ENCODE measurements at regions not wholly inside any gene's neighbourhood (a gene's known extent, or its start where the extent isn't known, plus 50 kb on each side); places are given as distances from the start of the nearest gene placed in this dataset.
"Not testable (repeated sequence)": the region's sequence is repeated elsewhere in the genome, so short reads cannot be mapped to it uniquely, and the experiment has no call there.

DNA sequence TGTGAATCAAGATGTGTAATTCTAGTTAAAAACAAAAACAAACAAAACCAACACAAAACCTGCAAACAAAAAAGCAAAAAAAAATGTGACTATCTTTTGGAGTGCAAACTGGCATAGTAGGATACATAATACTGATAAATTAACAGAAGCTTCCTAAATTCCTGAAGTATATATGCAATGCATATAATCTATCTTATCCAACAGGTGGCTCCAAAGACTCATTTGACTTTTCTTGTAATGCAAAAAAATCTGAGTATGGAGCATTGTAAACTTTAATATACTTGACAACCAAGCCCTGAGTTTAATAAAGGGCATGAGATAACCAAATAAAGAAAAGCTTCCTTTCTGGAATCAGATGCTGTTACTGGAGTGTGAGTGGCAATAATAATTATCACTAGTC, 1003.6 kb downstream of the FSCB start (continued):
- TF ChIP-seq, protein P1, sequence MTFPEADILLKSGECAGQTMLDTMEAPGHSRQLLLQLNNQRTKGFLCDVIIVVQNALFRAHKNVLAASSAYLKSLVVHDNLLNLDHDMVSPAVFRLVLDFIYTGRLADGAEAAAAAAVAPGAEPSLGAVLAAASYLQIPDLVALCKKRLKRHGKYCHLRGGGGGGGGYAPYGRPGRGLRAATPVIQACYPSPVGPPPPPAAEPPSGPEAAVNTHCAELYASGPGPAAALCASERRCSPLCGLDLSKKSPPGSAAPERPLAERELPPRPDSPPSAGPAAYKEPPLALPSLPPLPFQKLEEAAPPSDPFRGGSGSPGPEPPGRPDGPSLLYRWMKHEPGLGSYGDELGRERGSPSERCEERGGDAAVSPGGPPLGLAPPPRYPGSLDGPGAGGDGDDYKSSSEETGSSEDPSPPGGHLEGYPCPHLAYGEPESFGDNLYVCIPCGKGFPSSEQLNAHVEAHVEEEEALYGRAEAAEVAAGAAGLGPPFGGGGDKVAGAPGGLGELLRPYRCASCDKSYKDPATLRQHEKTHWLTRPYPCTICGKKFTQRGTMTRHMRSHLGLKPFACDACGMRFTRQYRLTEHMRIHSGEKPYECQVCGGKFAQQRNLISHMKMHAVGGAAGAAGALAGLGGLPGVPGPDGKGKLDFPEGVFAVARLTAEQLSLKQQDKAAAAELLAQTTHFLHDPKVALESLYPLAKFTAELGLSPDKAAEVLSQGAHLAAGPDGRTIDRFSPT (tag by site-specific recombination; IDR thresholded peaks at IDR 0.05): no peak
- no peak for TF ChIP-seq SETDB1 (IDR thresholded peaks at IDR 0.05; ENCODE audit: insufficient read length, low read length)
- TF ChIP-seq ZNF121 (tag by site-specific recombination; IDR thresholded peaks at IDR 0.05): no peak
- no peak for TF ChIP-seq ZNF146 (tag by site-specific recombination; IDR thresholded peaks at IDR 0.05)
- TF ChIP-seq ZBTB48 (tag by site-specific recombination; IDR thresholded peaks at IDR 0.05): no peak
- no peak for TF ChIP-seq ZNF292 (tag by site-specific recombination; IDR thresholded peaks at IDR 0.05; ENCODE audit: borderline replicate concordance, low read depth)
- no peak for TF ChIP-seq KLF10 (tag by site-specific recombination; IDR thresholded peaks at IDR 0.05)
- no peak for TF ChIP-seq ZNF112 (tag by site-specific recombination; IDR thresholded peaks at IDR 0.05)
- no peak for TF ChIP-seq TCF7L2 (IDR thresholded peaks at IDR 0.05; ENCODE audit: borderline replicate concordance, low read depth, low read length)
- TF ChIP-seq, protein P2, sequence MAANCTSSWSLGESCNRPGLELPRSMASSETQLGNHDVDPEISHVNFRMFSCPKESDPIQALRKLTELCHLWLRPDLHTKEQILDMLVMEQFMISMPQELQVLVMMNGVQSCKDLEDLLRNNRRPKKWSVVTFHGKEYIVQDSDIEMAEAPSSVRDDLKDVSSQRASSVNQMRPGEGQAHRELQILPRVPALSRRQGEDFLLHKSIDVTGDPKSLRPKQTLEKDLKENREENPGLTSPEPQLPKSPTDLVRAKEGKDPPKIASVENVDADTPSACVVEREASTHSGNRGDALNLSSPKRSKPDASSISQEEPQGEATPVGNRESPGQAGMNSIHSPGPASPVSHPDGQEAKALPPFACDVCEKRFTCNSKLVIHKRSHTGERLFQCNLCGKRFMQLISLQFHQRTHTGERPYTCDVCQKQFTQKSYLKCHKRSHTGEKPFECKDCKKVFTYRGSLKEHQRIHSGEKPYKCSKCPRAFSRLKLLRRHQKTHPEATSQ (tag by site-specific recombination; IDR thresholded peaks at IDR 0.05): no peak
- TF ChIP-seq ZNF350 (tag by site-specific recombination; IDR thresholded peaks at IDR 0.05): no peak
- TF ChIP-seq SP2 (tag by site-specific recombination; IDR thresholded peaks at IDR 0.05): no peak
- no peak for TF ChIP-seq ZNF777 (tag by site-specific recombination; IDR thresholded peaks at IDR 0.05; ENCODE audit: borderline replicate concordance)
- TF ChIP-seq ZNF174 (tag by site-specific recombination; IDR thresholded peaks at IDR 0.05): no peak

DNA sequence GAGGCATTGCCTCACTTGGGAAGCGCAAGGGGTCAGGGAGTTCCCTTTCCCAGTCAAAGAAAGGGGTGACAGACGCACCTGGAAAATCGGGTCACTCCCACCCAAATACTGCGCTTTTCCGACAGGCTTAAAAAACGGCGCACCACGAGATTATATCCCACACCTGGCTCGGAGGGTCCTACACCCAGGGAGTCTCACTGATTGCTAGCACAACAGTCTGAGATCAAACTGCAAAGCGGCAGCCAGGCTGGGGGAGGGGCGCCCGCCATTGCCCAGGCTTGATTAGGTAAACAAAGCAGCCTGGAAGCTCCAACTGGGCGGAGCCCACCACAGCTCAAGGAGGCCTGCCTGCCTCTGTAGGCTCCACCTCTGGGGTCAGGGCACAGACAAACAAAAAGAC, 1014.7 kb downstream of the FSCB start:
- H3K4me3 ChIP-seq (ENCODE audit: low read depth, low read length); H3K4me1 ChIP-seq (ENCODE audit: control insufficient read depth, insufficient read depth, low read length); POLR2A ChIA-PET; H3K36me3 ChIP-seq (ENCODE audit: control insufficient read depth in 2 of 2, insufficient read depth in 1 of 2, low read length in 2 of 2); CTCF ChIA-PET; H3K27ac ChIP-seq (ENCODE audit: extremely low read depth, low read depth, low read length); H3K9me3 ChIP-seq (ENCODE audit: control insufficient read depth, insufficient read depth, low read depth, low read length): not testable (repeated sequence)

DNA sequence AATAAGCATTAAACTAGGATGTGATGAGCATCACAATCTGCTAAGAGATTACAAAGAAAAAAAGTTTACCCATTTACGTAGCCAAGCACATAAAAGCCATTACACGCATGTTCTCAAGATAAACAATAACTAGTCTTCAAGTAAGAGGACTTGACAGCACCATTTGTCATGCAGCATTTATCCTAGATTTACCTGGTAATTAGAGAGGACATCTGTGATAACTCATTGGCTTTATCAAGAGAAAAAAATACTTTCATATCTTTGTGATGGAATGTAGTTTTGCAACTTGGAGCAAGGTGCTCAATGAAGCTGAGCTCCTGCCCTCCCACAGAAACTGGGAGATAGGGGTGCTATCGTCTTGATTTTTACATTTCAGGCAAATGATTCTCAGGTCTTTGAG, 1023.7 kb downstream of the FSCB start:
- CTCF ChIA-PET: no interaction called here
- H3K9me3 ChIP-seq (ENCODE audit: control insufficient read depth, insufficient read depth, low read depth, low read length): no peaks in the 10 kb centered on the region
- no peaks in the 10 kb centered on the region for H3K36me3 ChIP-seq (ENCODE audit: control insufficient read depth in 2 of 2, insufficient read depth in 1 of 2, low read length in 2 of 2)
- POLR2A ChIA-PET: no interaction called here
- H3K4me3 ChIP-seq (ENCODE audit: low read depth, low read length): no peak overlapping the region
- no peaks in the 10 kb centered on the region for H3K4me1 ChIP-seq (ENCODE audit: control insufficient read depth, insufficient read depth, low read length)
- no peak overlapping the region for H3K27ac ChIP-seq (ENCODE audit: extremely low read depth, low read depth, low read length)
- no peak for TF ChIP-seq ZNF664 (tag by site-specific recombination; IDR thresholded peaks at IDR 0.05)
- TF ChIP-seq, protein P3, sequence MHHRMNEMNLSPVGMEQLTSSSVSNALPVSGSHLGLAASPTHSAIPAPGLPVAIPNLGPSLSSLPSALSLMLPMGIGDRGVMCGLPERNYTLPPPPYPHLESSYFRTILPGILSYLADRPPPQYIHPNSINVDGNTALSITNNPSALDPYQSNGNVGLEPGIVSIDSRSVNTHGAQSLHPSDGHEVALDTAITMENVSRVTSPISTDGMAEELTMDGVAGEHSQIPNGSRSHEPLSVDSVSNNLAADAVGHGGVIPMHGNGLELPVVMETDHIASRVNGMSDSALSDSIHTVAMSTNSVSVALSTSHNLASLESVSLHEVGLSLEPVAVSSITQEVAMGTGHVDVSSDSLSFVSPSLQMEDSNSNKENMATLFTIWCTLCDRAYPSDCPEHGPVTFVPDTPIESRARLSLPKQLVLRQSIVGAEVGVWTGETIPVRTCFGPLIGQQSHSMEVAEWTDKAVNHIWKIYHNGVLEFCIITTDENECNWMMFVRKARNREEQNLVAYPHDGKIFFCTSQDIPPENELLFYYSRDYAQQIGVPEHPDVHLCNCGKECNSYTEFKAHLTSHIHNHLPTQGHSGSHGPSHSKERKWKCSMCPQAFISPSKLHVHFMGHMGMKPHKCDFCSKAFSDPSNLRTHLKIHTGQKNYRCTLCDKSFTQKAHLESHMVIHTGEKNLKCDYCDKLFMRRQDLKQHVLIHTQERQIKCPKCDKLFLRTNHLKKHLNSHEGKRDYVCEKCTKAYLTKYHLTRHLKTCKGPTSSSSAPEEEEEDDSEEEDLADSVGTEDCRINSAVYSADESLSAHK (tag by site-specific recombination; IDR thresholded peaks at IDR 0.05): no peak
- no peak for TF ChIP-seq BCL11A (tag by site-specific recombination; IDR thresholded peaks at IDR 0.05; ENCODE audit: low read depth)
- TF ChIP-seq ZNF140 (tag by site-specific recombination; IDR thresholded peaks at IDR 0.05): no peak
- TF ChIP-seq ZNF202 (tag by site-specific recombination; IDR thresholded peaks at IDR 0.05; ENCODE audit: borderline replicate concordance): no peak
- TF ChIP-seq ZNF626 (tag by site-specific recombination; IDR thresholded peaks at IDR 0.05): no peak
- TF ChIP-seq ZNF23 (tag by site-specific recombination; IDR thresholded peaks at IDR 0.05; ENCODE audit: borderline replicate concordance): no peak
- TF ChIP-seq, protein P4, sequence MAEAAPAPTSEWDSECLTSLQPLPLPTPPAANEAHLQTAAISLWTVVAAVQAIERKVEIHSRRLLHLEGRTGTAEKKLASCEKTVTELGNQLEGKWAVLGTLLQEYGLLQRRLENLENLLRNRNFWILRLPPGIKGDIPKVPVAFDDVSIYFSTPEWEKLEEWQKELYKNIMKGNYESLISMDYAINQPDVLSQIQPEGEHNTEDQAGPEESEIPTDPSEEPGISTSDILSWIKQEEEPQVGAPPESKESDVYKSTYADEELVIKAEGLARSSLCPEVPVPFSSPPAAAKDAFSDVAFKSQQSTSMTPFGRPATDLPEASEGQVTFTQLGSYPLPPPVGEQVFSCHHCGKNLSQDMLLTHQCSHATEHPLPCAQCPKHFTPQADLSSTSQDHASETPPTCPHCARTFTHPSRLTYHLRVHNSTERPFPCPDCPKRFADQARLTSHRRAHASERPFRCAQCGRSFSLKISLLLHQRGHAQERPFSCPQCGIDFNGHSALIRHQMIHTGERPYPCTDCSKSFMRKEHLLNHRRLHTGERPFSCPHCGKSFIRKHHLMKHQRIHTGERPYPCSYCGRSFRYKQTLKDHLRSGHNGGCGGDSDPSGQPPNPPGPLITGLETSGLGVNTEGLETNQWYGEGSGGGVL (tag by site-specific recombination; IDR thresholded peaks at IDR 0.05): no peak
- TF ChIP-seq PRDM1 (tag by site-specific recombination; IDR thresholded peaks at IDR 0.05): no peak
- TF ChIP-seq, protein P5, sequence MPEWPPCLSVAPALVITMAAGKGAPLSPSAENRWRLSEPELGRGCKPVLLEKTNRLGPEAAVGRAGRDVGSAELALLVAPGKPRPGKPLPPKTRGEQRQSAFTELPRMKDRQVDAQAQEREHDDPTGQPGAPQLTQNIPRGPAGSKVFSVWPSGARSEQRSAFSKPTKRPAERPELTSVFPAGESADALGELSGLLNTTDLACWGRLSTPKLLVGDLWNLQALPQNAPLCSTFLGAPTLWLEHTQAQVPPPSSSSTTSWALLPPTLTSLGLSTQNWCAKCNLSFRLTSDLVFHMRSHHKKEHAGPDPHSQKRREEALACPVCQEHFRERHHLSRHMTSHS (tag by site-specific recombination; IDR thresholded peaks at IDR 0.05): no peak
- TF ChIP-seq ZNF768 (tag by site-specific recombination; IDR thresholded peaks at IDR 0.05): no peak
- no peak for TF ChIP-seq ZBTB8A (tag by site-specific recombination; IDR thresholded peaks at IDR 0.05)
- TF ChIP-seq KLF7 (tag by site-specific recombination; IDR thresholded peaks at IDR 0.05; ENCODE audit: borderline replicate concordance): no peak
- no peak for TF ChIP-seq ZNF707 (tag by site-specific recombination; IDR thresholded peaks at IDR 0.05)

Data from HEK293 (cell line).